LNCaP clone FGC (cell line): ENCODE measurements at regions not wholly inside any gene's neighbourhood (a gene's known extent, or its start where the extent isn't known, plus 50 kb on each side); places are given as distances from the start of the nearest gene placed in this dataset.

ENCODE experiments used
- DNase-seq: peaks from one replicate; pipeline ENCODE4 v3.0.0-alpha.2; 2011; ENCODE audit warnings: low read depth
- H3K4me3 ChIP-seq: 2 replicates; pipeline ENCODE4 v1.5.1; 2011; ENCODE audit warnings: mild to moderate bottlenecking, low read depth, low read length, control low read depth
- CTCF ChIP-seq: IDR thresholded peaks from 2 replicates; pipeline ENCODE4 v1.5.1; 2012; ENCODE audit warnings: mild to moderate bottlenecking; ENCODE audit not compliant: control insufficient read depth, insufficient read depth; ENCODE audit errors: extremely low read depth

GRCh38 chr7:22596763-22597400 is 96.9 kb upstream of the STEAP1B start:
- no peak overlapping the region for H3K4me3 ChIP-seq
- no peak for DNase-seq
- TF ChIP-seq CTCF, result no peak

DNA sequence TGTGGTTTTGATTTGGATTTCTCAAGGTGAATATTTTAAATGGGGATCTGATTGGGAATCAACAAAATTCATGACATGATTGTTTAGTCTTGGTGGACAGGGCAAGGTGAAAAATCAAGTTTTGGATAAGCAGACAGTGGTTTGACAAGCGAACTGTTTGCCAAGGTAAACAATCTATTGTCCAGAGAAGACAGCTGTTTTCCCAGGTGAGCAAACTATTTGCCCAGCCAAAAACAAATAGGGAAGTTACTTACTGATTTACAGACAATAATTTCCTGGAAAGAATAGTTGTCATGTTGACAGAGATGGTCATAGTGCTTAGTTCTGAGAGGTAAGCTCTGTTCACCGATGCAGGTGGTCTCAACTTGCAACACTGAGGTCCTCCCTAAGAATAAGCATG is 94.0 kb upstream of the STEAP1B start:
- H3K4me3 ChIP-seq, result no peak overlapping the region
- TF ChIP-seq CTCF, result no peak
- DNase-seq, result peak; percentile 98

DNA sequence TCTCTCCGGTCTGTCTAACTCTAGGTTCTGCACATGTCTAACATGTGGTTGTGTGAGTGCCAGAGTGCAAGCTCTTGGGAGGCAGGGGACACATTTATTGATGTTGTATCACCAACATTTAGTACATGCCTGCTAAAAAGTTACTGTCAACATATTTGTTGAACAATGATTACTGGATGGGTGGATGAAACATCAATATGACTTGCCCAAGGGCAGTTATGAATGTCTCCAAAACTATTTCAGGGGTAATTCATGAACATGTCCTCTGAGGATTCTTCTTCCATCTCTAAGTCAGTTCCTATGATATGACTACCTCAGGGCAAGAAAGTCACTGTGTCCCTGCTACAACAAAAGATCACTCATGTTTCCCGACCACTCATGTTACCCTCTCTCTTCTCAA is 91.3 kb upstream of the STEAP1B start:
- no peak for TF ChIP-seq CTCF
- no peak for DNase-seq
- H3K4me3 ChIP-seq, result no peak overlapping the region

- no peak for TF ChIP-seq CTCF
- no peak overlapping the region for H3K4me3 ChIP-seq
- DNase-seq, result no peak
Measured at GRCh38 chr7:22589641-22590201, 89.7 kb upstream of the STEAP1B start.

DNA sequence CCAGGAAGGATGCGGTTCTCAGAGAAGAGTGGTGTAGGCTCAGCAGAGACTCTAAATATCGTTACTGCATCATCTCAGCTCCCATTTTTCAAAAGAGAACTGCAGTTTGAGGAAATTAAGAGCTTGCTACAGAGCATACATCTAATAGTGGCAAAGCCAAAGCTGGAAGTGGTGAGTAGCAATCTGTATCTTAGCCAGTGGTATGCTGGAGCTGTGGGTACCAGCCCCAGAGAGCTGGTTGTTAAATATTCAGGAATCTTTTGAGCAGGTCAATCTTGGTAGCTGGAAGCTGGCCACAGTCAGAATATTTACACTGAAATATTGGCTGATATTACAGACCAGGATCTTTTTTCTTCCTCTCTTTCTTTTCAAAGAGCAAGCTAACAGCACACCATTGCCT is 88.4 kb upstream of the STEAP1B start:
- no peak for DNase-seq
- H3K4me3 ChIP-seq, result no peak overlapping the region
- no peak for TF ChIP-seq CTCF

DNA sequence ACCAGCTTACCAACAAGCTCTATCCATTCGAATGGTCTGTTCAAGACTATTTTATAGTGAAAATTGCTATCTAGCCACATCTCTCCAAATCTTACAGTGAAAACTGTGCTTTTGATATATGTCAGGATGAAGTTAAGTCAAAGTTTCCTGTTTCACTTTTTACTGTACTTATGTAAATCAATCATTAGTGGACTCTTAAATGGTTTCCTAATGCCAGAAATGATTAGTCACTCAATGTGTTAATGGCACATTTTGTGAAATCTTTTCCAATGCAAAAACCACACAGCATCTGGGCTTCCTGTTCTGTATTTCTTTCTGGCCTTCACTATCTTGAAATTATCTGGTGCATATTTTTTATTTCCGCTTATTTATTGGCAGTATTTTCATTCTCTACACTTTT is 87.3 kb upstream of the STEAP1B start:
- no peak for DNase-seq
- TF ChIP-seq CTCF, result no peak

DNA sequence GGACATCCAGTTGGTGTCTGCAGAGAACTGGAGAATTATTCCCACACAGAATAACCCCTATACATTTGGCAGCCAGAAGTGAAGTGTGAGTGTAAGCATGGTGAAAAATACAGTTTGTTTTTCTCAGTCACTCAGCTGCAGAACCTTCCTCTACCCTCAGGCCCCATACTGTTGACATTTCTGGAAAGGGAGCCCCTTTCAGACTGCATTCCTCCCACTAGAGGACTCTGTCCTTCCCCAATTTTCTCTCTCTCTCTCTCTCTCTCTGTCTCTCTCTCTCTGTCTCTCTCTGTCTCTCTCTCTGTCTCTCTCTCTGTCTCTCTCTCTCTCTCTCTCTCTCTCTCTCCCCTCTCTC is 86.8 kb upstream of the STEAP1B start:
- no peak overlapping the region for H3K4me3 ChIP-seq
- DNase-seq, result no peak
- no peak for TF ChIP-seq CTCF

More for the DNA sequence above, 87.3 kb upstream of the STEAP1B start:
- H3K4me3 ChIP-seq, result no peak overlapping the region
